ENCODE measurements at regions not wholly inside any gene's neighbourhood (a gene's known extent, or its start where the extent isn't known, plus 50 kb on each side); places are given as distances from the start of the nearest gene placed in this dataset.

DNA sequence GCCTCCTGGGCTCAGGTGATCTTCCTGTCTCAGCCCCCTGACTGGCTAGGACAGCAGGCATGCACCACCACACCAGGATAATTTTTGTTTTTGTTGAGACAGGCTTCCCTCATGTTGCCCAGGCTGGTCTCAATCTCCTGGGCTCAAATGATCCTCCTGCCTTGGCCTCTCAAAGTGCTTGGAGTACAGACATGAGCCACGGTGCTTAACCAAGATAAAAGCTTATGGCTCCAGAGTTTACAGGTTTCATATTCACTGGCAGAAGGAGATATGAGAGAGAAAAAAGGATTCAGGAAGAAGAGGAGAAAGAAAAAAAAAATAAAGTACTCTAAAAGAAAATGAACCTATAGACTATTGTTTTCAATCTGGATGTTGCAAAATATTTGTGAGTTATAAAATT is 748.8 kb upstream of the NCAM2 start:
- TF ChIP-seq FOXA1 (IDR thresholded peaks at IDR 0.05) (no peak), TARDBP (IDR thresholded peaks at IDR 0.05) (no peak), BHLHE40 (IDR thresholded peaks at IDR 0.05; ENCODE audit: borderline replicate concordance) (no peak), ELF4 (IDR thresholded peaks at IDR 0.05) (no peak), L3MBTL2 (conservative IDR thresholded peaks at IDR 0.05) (no peak), ARNT (IDR thresholded peaks at IDR 0.05) (no peak), FOXK2 (IDR thresholded peaks at IDR 0.05) (no peak)

Data from HEK293T (cell line).